ENCODE measurements at regions not wholly inside any gene's neighbourhood (a gene's known extent, or its start where the extent isn't known, plus 50 kb on each side); places are given as distances from the start of the nearest gene placed in this dataset.

DNA sequence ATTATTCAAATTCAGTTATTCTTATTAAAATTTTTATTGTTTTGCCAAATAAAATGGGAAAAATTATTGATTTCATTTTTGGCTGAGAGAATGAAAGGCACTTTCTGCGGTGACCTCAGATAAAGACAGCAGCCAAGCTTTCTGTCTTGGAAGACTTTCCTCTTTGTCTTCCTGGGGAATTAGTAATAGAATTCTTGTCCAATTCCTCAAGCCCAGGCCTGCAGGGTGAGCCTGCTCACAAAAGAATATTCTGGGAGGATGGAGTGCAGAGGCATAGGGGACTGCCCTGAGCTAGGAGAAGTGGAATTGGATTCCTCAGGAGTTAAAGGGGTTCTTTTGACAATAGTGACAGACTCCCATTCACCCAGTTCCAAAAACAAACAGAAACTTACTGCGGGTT is 614.5 kb upstream of the ADGRL2 start:
- TF ChIP-seq FOXP2 (optimal IDR thresholded peaks at IDR 0.05; ENCODE audit: control extremely low read depth, extremely low read length, insufficient read depth) (no peak), POLR2AphosphoS5 (IDR thresholded peaks at IDR 0.05; ENCODE audit: borderline replicate concordance, low read depth, low read length) (no peak), EZH2 (IDR thresholded peaks at IDR 0.05) (no peak)

Measured in SK-N-MC (cell line).